ENCODE measurements at regions not wholly inside any gene's neighbourhood (a gene's known extent, or its start where the extent isn't known, plus 50 kb on each side); places are given as distances from the start of the nearest gene placed in this dataset.
A peak's percentile ranks its signal among the peaks of the same experiment; 100 is the strongest.

DNA sequence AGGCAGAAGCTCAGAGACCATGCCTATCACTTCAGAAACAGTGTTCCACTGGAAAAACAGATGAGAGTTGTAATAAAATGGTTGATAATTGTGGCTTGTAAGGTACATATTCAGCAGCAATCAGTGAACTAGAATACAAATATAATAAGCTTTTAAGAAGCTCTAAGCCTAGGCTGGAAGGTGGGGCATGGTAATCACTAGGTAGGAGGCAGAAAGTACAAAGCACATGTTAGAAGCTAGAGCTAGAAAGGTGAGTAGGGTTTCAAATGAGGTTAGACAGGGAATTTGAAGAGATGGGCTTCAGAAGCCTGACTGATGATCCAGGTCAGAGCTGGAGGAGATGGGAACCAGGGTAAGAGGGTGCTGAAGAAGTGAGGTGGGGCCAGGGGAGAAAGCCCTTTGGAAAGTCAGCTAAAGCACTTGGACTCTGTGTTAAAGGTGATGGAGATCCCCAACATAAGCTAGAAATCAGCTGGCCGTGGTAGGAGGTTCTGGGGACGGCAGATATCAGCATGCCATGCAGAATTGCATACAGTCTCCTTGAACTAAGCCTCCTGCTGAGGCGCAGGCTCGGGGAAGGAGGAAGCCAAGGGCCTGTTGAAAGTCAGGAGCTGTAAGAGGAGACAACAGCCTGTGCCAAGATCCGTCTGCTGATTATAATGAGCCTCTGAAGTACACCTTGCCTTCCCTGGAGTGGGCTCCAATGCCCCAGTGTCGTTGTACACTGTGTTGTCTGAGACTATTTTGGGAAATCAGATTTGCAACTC, 659.4 kb downstream of the BCL11B start:
- no peak for DNase-seq

- no peak for DNase-seq
These were observed 657.3 kb downstream of the BCL11B start for GRCh38 chr14:98614741-98615140.

DNA sequence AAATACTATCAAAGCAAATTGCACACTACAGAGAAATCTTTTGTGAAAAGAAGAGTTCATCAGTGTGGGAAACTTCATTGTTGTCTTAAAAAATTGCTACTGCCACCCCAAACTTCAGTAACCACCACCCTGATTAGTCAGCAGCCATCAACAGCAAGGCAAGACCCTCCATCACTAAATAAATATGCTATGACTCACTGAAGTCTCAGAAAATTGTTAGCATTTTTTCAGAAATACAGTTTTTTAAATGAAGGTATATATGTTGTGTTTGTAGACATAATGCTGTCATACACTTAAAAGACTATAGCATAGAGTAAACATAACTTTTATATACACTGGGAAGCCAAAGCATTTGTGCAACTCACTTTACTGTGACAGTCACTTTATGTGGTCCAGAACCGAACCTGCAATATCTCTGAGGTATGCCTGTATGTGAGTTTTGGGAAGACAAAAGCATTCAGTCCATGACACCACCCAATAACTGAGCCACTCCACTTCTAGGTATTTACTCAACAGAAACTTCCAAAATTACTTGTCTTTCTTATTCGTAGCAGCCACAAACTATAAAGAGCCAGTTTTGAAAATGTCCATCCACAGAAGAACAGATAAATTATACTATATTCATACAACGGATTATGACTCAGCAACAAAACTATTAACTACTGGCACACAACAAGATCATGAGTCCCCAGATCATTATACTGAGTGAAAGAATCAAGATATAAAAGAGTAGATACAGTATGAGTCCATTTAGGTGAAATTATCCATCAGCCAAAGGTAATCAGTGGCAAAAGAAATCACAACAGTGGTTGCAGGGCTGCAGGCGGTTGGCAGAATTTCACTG, 649.6 kb downstream of the BCL11B start:
- no peak for DNase-seq

GRCh38 chr14:98623788-98624415, 648.1 kb downstream of the BCL11B start:
- no peak for DNase-seq

DNA sequence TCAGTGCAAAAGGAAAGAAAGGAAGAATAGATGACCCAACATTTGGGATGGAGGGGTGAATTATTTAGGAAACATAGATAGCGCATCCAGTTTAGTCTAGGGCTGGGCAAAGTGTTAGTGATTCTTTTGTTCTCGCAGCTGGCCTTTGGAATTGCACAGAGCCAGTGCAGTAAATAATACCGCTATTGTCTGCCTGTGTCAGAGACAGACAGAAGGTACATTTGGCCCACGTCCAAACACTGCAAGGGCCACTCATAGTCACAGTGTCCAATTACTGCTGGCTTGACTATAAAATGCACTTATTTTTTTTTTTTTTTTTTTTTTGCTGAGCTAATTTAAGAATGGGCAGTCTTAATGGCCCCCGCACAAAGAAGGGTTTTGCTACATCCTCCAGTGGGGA, 638.6 kb downstream of the BCL11B start:
- peak; percentile 25 for DNase-seq

GRCh38 chr14:98634043-98634820, 637.8 kb downstream of the BCL11B start:
- no peak for DNase-seq

DNA sequence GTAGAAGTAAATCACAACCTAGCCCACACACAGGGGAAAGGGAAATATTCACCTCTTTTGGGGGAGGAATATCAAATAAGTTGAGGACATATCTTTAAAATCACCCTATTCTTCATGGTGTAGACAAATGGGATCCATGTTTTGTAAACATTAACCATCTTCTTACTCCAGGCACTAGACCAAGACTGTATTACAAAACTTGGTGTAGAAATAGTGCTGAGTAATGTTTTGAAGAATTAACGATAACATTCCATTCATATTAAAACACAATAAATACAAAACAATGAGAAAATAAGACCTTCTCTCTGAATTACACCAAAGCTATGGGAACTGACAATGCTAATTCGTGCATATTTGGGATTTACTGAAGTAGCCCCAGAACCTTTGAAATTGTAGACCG, 633.6 kb downstream of the BCL11B start:
- no peak for DNase-seq

- DNase-seq, result no peak
These were observed 624.2 kb downstream of the BCL11B start for GRCh38 chr14:98647754-98648153.

GRCh38 chr14:98651037-98651436, 621.0 kb downstream of the BCL11B start:
- DNase-seq, result no peak

DNA sequence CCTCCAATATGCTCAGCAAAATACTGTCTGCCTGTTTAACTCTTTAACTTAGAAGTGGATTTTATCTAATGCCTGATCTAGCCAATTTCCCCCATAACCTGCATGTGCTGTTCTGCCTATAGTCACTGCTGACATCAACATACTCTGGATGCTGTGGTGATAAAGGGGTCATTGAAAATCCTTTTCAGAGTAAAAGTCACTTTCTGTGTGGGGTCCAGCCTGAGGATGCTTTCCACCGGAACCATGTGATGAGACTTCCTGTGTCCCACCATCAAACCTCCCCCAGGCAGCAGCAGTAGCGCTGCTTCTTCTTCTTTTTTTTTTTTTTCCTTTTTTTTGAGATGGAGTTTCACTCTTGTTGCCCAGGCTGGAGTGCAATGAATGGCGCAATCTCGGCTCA, 607.0 kb downstream of the BCL11B start:
- DNase-seq, result no peak

DNA sequence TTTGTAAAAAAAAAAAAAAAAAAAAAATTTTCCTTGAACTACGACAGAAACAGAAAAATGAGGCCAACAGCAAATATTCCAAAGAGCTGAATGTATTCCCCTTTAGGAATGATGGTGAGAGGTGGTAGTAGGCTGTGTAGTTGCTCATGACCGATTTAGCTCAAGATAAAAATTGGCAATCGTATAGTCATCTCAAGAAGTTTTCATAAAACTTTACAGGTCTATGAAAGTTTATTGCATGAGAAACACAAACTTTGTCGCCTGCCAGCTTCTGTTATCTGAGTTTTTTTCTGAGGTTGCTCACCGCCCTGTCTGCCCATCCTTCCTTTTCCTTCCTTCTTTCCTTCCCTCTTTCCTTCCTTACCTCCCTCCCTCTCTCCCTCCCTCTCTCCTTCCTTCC, 605.5 kb downstream of the BCL11B start:
- no peak for DNase-seq

DNA sequence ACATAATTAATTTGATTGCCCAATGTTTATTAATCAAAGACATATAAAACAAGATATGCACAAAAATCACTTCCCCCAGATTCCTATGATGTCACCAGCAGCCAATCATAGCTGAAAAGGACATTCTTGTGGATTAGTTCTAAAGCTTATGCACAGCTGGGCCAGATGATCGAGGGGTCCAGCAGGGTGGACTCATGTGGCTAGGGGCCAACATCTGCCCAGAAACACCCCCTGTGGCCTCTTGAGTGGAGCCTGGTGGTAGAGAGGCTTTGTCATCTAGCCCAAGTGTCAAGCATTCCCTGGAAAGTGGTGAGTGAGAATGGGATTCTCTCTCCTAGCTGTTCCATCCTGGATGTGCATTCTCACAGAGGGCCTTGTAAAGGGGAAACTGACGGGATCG, 590.0 kb downstream of the BCL11B start:
- DNase-seq, result no peak

GRCh38 chr14:98682726-98683125, 589.3 kb downstream of the BCL11B start:
- DNase-seq, result no peak

GRCh38 chr14:98684468-98684867, 587.5 kb downstream of the BCL11B start:
- no peak for DNase-seq

DNA sequence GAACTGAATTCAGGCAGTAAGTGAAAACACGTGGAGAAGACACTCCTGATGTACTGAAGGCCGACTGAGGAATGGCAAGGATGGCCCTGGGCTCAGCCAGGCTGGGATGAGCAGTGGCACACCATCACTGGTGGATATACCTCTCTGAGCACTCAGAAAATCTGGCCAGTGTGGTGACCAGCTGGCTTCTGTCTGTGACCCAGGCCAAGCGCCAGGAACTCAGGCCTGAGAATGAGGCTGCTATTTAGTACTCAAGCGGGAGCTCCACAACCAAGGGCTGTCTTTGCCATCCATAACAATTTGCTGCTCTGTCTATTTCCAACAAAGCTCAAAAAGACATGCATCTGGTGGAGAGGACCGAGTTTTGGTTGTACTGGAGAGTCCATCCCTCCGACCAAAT, 586.3 kb downstream of the BCL11B start:
- DNase-seq, result no peak

- DNase-seq, result no peak
These were observed 583.6 kb downstream of the BCL11B start for GRCh38 chr14:98688446-98688845.

- DNase-seq, result no peak
These were observed 582.0 kb downstream of the BCL11B start for GRCh38 chr14:98689951-98690350.

DNA sequence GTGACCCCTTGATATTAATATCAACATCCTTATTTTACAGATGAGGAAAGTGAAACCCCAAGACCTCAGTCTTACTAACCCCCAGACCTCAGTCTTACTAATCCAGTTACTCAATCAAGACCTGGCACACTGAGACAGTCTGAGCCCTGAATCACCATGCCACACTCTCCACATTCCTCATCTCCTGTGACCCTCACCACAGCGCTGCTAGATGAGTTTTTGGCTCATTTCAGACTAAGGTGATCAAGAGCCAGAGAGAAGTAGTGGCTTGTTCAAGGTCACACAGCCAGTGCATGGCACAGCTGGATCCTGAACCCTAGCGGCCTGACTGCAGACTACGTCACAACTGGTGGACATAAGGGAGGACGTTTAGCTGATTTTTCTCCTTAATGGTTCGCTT, 579.2 kb downstream of the BCL11B start:
- no peak for DNase-seq

DNA sequence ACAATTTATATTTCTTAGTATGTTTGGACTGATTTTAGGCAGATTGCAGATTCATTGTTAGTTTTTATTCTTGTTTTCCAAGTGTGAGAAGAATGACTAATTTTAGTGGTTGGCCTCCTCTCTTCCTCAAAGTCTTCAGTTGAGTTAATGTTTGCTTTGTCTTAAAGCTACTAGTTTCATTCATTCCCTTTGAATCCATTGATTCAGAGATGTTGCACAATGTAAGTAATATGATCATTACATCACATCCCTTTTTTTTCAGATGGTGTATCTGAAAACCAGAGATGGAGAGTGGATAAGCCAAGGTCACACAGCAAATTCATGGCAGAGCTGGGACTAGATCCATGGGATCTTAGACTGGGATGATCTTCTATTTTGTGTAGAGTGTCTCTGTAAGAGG, 577.5 kb downstream of the BCL11B start:
- DNase-seq, result no peak

DNA sequence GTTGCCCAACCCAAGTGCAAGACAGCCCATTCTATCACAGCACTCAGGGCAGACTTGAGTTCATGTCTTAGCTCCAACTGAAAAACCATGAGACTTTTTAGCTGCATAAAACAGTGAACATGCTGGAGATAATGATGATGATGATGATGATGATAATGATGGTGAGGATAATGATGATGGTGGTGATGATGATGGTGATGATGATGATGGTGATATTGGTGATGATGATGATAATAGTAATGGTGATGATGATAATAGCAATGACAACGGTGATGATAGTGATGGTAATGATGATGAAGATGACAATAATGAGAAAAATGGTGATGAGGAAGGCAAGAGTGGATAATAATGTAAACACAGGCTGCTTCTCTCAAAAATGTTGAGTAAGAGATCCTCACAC, 576.2 kb downstream of the BCL11B start:
- DNase-seq, result no peak

- no peak for DNase-seq
These were observed 573.7 kb downstream of the BCL11B start for GRCh38 chr14:98698341-98698740.

- DNase-seq, result no peak
These were observed 571.2 kb downstream of the BCL11B start for GRCh38 chr14:98700748-98701147.

DNA sequence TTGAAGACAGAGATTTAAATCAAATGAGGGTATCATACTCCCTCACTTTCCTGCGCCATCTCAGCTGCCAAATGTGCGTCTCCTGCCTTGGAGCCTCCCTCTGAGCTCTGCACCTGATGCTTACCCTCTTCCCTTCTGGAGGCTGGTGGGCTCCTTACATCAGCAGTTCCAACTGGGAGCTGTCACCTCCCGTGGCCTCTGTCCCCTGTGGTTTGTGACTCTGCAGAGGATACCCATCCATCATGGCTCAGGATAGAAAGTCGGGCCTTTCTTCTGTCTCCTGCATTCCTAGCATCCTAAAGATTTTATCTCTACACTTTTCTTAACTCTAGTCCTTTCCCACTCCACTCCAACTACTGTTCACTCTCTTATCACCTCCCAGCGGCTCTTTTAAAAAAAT, 570.6 kb downstream of the BCL11B start:
- DNase-seq, result no peak

Measured in RPMI8226 (cell line).